Right lobe of liver (tissue), 4 donors: ENCODE measurements at regions not wholly inside any gene's neighbourhood (a gene's known extent, or its start where the extent isn't known, plus 50 kb on each side); places are given as distances from the start of the nearest gene placed in this dataset.

Experiments used
- CTCF ChIP-seq, 4 donors: fragments of 200-600 bp in 3 of 4; fragments of 450-650 bp in 1 of 4; IDR thresholded peaks; one replicate each; pipeline versions ENCODE4 v1.5.1 to v1.8.0; 2016 to 2022; ENCODE audit warnings: antibody characterized with exemption in 4 of 4, mild to moderate bottlenecking in 2 of 4
- POLR2A ChIP-seq: fragments of 450-650 bp; IDR thresholded peaks from one replicate; pipeline ENCODE4 v1.6.1; 2017; ENCODE audit warnings: antibody characterized with exemption, mild to moderate bottlenecking
- donor health status: DM: no; HTN: no; CAD: no.
- donor health status: DM: no; HTN: no; CAD: no.
- donor health status: DM: no; HTN: yes; CAD: no.

GRCh38 chr3:42027571-42027970 is 63.6 kb upstream of the TRAK1 start:
- no peak for TF ChIP-seq CTCF (IDR thresholded peaks at IDR 0.05)
- no peak for TF ChIP-seq POLR2A
